ENCODE measurements at regions not wholly inside any gene's neighbourhood (a gene's known extent, or its start where the extent isn't known, plus 50 kb on each side); places are given as distances from the start of the nearest gene placed in this dataset.
"Not testable (repeated sequence)": the region's sequence is repeated elsewhere in the genome, so short reads cannot be mapped to it uniquely, and the experiment has no call there.

GRCh38 chr2:47295131-47295980 lies 73.8 kb upstream of the EPCAM start:
- no peak for DNase-seq (ENCODE audit: low read depth in 2 of 2)

- DNase-seq (ENCODE audit: low read depth in 2 of 2): no peak
Measured at GRCh38 chr2:47293976-47294375, 75.1 kb upstream of the EPCAM start.

GRCh38 chr2:47288864-47289263 lies 80.2 kb upstream of the EPCAM start:
- peak; percentile 92 to 94 for DNase-seq (ENCODE audit: low read depth in 2 of 2)

GRCh38 chr2:47283659-47284058 lies 85.5 kb upstream of the EPCAM start:
- DNase-seq (ENCODE audit: low read depth in 2 of 2): no peak

GRCh38 chr2:47282621-47283272 lies 86.4 kb upstream of the EPCAM start:
- DNase-seq (ENCODE audit: low read depth in 2 of 2): no peak

- DNase-seq (ENCODE audit: low read depth in 2 of 2): not testable (repeated sequence)
Measured at GRCh38 chr2:47279525-47279924, 89.6 kb upstream of the EPCAM start.

- no peak for DNase-seq (ENCODE audit: low read depth in 2 of 2)
Measured at GRCh38 chr2:47277987-47278386, 91.1 kb upstream of the EPCAM start.

- no peak for DNase-seq (ENCODE audit: low read depth in 2 of 2)
Measured at GRCh38 chr2:47277187-47277586, 91.9 kb upstream of the EPCAM start.

- DNase-seq (ENCODE audit: low read depth in 2 of 2): no peak
Measured at GRCh38 chr2:47276061-47276460, 93.0 kb upstream of the EPCAM start.

GRCh38 chr2:47274054-47274782 lies 94.9 kb upstream of the EPCAM start:
- DNase-seq (ENCODE audit: low read depth in 2 of 2): peak; percentile 81 to 84

GRCh38 chr2:47272905-47273758 lies 96.0 kb upstream of the EPCAM start:
- no peak for DNase-seq (ENCODE audit: low read depth in 2 of 2)

GRCh38 chr2:47272031-47272864 lies 95.9 kb upstream of the CALM2 start:
- no peak for DNase-seq (ENCODE audit: low read depth in 2 of 2)

GRCh38 chr2:47271054-47272000 lies 95.0 kb upstream of the CALM2 start:
- DNase-seq (ENCODE audit: low read depth in 2 of 2): no peak

- no peak for DNase-seq (ENCODE audit: low read depth in 2 of 2)
Measured at GRCh38 chr2:47270421-47270820, 94.1 kb upstream of the CALM2 start.

- peak; percentile 88 for DNase-seq (ENCODE audit: low read depth in 2 of 2)
Measured at GRCh38 chr2:47269316-47270232, 93.3 kb upstream of the CALM2 start.

GRCh38 chr2:47267711-47268086 lies 91.4 kb upstream of the CALM2 start:
- DNase-seq (ENCODE audit: low read depth in 2 of 2): no peak

- DNase-seq (ENCODE audit: low read depth in 2 of 2): no peak
Measured at GRCh38 chr2:47266939-47267710, 90.8 kb upstream of the CALM2 start.

- no peak for DNase-seq (ENCODE audit: low read depth in 2 of 2)
Measured at GRCh38 chr2:47265751-47266231, 89.5 kb upstream of the CALM2 start.

Data from fibroblast of skin of left biceps (primary cell).